GM18502 (cell line): ENCODE measurements at regions not wholly inside any gene's neighbourhood (a gene's known extent, or its start where the extent isn't known, plus 50 kb on each side); places are given as distances from the start of the nearest gene placed in this dataset.
"Not testable (repeated sequence)": the region's sequence is repeated elsewhere in the genome, so short reads cannot be mapped to it uniquely, and the experiment has no call there.

ENCODE experiments used
- ATAC-seq: cut with Tn5 transposase; IDR thresholded peaks from one replicate; pipeline ENCODE4 v1.9.1; 2021; ENCODE audit warnings: mild to moderate bottlenecking; ENCODE audit not compliant: unreplicated experiment, poor library complexity

DNA sequence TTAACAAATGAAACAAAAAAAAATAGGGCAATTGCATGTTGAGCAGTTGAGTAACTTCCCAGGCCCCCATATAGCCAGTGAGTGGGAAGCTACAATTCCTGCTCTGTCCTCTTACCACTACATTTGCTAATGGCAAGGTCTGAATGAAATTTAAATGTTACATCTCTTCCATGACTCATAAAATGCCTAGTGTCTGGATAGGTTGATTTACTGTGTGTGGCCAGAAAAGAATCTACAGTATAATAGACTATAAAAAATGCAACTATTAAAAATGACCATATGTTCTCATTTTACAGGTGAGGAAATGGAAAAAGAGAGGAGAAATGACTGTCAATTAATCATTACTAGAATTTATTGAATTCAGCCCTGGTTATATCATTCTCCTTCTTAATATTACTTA is 1199.3 kb downstream of the CDH11 start:
- ATAC-seq = no peak

GRCh38 chr16:63921737-63922295 is 1200.0 kb downstream of the CDH11 start:
- no peak for ATAC-seq

DNA sequence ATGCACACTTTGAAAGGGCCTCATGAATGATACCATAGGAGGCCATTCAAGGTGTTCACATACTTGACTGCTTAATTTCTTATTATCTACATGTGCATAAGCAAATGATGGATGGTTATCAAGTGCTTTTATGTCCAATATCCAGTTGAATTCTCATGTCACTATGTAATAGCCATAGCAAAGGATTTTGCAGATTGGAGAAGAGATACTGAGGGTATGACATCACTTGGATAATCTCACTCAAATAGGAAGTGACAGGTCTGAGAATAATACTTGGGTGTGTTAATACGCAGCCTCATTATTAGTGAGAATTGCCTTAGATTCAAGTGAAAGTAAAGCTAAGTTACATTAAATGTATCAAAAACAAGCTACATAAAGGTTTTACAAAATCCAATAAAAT is 1208.6 kb downstream of the CDH11 start:
- no peak for ATAC-seq

GRCh38 chr16:63907251-63907650 is 1214.6 kb downstream of the CDH11 start:
- ATAC-seq = no peak

DNA sequence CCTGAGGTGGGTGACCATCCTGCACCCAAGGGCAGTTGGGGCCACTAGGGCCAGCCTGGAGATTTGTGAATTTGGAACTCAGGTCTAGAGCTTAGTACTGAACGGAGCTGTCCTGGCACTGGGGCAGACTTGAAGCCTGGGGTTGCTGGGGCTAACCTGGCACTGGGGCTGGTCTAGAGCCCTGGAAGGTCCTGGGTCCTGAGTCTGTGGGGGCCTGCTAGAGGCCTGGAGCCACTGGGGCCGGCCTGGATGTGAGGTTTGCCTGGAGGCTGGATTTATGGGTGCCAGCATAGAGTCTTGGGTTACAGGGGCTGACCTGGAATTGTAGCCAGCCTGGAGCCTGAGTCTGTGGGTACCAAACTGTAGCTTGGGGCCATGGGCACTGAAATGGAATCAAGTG is 1216.9 kb downstream of the CDH11 start:
- no peak for ATAC-seq

GRCh38 chr16:63904182-63904581 is 1217.7 kb downstream of the CDH11 start:
- no peak for ATAC-seq

GRCh38 chr16:63896383-63897109 is 1225.3 kb downstream of the CDH11 start:
- ATAC-seq = no peak

DNA sequence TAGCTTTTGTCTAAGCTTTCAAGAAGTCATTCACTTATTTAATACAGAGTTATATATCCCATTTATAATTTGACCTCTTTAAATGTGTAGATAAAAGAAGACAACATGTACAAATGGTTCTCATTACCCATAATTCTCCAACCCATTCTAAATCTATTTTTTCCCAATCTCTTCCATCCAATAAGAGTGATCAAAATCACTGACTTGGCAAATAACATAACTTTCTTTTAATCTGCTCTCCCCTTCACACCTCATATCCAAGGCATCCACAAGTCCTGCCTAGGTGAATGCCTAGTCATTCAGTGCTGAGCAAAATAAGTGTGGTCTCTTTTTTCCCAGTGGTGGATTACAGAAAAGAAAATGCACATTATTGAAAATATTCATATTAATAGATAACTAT is 1231.1 kb downstream of the CDH11 start:
- ATAC-seq = no peak

DNA sequence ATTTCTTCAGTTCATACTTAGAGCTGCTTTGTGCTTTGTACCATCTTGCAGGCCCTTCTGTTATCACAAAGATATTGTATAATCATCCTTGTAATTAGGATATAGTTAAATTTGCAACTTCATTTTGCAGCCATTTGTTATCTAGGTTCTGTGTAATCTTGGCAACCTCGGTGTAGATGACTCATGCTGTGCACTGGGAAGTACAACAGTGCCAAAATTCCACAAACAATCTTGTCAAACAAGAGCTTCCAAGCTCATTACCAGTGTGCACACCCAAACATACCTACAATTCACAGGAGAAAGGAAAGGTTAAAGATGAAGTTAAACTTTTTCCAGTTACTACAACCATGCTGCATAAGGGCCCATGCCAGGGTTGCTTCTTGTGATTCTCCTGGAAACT is 1231.8 kb downstream of the CDH11 start:
- no peak for ATAC-seq

DNA sequence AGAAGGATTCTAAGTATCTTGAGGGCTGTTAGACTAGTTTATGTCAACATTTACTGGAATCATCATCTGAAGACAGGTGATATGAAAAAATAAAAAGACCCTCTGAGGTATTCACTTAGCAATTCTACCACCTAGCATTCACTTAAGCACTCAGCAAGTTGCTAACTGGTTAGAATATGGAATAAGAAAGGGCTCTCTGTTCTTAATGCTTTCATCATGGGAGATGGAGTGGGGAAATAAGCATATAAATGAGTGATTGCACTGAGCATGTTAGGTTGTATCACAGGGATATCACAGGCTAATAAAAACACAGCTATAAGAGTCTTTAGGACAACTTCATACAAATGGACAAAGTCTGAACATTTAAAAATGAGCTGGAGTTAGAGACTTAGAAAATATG is 1238.8 kb downstream of the CDH11 start:
- ATAC-seq = no peak

DNA sequence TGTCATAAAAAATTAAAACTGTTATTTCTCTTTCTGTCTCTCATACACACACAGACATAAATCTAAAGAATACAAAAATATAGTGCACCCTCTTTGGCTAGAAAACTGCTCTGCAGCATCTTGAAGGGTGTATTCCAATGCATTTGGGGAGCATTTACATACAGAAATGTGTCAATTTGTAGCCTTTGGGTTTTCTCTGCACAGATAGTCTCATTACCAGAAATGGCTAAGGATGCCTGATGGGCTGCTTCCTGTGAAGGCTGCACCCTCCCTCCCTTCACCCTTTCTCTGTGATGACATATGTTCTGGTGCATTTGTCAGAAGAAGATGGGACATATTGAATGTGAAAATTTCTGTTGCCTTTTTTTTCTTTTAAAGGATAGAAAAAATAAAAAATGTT is 1239.3 kb downstream of the CDH11 start:
- no peak for ATAC-seq

DNA sequence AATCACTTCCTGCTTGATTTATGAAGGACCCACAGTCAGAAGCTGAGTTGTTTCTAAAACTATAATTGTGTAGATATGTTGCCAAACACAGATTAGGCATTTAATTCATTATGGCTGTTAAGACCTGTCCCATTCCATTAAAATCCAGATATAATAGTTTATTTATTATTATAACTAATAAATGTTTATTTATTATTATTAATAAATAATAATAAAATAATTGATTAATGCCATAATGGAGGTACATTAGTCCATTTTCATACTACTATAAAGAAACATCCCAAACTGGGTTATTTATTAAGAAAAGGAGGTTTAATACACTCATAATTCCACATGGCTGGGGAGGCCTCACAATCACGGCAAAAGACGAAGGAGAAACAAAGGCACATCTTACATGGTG is 1240.9 kb downstream of the CDH11 start:
- ATAC-seq = no peak

DNA sequence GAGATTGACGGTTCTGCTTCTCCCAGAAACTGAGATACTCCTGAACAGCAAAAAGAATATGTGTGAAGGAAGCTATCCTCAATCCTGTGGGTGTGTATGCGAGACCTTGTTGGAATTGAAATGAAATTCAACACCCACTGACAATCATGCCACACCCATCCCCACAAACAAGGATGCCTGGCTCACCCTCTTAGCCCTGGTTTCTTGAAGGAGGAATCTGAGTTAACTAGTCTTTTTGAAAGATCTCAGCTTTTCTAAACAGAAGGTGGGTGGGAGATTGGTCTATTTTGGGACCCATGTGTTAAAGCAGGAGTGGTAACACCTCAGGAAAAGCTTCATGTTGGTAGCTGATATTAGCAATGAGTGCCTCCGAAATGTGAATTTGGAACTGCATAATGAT is 1244.5 kb downstream of the CDH11 start:
- ATAC-seq = no peak

GRCh38 chr16:63876103-63876502 is 1245.8 kb downstream of the CDH11 start:
- ATAC-seq = no peak

DNA sequence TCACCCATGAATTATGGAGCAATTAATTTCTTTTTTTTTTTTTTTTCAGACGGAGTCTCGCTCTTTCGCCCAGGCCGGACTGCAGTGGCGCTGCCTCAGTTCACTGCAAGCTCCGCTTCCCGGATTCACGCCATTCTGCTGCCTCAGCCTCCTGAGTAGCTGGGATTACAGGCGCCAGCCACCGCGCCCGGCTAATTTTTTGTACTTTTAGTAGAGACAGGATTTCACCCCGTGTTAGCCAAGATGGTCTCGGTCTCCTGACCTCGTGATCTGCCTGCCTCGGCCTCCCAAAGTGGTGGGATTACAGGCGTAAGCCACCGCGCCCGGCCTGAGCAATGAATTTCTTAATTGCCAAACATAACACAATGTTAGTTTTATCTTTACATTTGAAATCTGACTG is 1261.2 kb downstream of the CDH11 start:
- not testable (repeated sequence) for ATAC-seq

- no peak for ATAC-seq
These were observed 1265.3 kb downstream of the CDH11 start for GRCh38 chr16:63856537-63856936.

- ATAC-seq = no peak
These were observed 1270.9 kb downstream of the CDH11 start for GRCh38 chr16:63850979-63851378.

- ATAC-seq = no peak
These were observed 1280.6 kb downstream of the CDH11 start for GRCh38 chr16:63841271-63841670.

DNA sequence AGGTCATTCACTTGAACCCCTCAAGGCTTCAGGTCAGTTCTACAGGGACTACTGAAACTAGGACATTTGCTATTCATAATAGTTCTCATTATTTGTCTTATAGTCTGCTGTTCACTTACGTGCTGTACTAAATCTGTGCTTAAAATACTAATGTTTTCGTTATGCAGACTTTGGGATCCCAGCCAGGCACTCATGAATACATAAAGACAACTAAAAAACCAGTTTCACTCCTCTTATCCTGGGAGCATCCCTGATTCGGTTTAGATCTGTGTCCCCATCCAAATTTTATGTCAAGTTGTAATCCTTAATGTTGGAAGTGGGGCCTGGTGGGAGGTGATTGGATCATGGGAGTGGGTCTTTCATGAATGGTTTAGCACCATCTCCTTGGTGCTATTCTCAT is 1291.8 kb downstream of the CDH11 start:
- ATAC-seq = no peak

- no peak for ATAC-seq
These were observed 1299.0 kb downstream of the CDH11 start for GRCh38 chr16:63822818-63823217.

- no peak for ATAC-seq
These were observed 1305.6 kb downstream of the CDH11 start for GRCh38 chr16:63816276-63816675.

DNA sequence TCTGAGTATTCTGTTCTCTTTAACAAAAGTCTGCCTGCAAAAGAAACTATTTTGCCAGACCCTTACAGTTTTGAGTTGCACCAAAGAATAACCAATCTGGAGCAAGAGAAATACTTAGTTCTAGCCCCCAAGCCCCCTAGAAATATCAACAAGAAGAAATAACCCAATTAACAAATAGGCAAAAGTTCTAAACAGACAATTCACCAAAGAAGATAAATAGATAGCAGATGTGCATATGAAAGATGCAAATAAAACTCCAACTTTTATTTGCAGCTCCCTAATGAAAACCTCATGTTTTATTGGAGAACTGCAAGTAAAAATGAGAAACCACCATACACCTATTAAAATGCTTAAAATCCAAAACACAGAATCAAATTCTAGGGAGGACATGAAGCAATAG is 1308.0 kb downstream of the CDH11 start:
- no peak for ATAC-seq
